ENCODE measurements at regions not wholly inside any gene's neighbourhood (a gene's known extent, or its start where the extent isn't known, plus 50 kb on each side); places are given as distances from the start of the nearest gene placed in this dataset.

DNA sequence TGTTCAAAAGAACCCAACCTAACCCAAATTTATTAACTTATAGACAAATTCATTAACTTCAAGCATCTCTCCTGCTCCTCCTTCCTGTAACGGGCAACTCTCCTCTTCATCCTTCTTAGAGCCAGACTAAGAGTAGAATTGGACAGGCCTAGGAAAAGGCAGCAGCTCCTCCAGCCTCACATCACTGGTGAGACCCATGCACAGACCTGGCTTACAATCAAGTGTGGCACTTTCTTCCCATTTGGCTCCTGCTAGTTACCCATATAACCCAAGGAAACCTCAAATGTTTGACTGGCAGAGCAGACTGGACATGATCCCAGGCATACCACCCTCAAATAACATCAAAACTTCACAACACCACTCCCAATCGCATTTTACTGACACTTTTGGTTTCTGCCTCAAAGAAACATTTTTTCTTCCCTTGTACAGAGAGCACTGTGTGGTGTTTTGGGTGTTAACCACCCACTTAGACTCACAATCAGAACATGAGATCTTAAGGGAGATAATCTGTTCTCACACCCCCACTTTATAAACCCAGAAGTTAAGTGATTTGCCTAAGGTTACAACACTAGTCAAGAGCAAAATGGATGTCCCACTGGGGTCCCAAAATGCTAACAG lies 101.4 kb downstream of the SIPA1L2 start:
- TF ChIP-seq, protein P1, sequence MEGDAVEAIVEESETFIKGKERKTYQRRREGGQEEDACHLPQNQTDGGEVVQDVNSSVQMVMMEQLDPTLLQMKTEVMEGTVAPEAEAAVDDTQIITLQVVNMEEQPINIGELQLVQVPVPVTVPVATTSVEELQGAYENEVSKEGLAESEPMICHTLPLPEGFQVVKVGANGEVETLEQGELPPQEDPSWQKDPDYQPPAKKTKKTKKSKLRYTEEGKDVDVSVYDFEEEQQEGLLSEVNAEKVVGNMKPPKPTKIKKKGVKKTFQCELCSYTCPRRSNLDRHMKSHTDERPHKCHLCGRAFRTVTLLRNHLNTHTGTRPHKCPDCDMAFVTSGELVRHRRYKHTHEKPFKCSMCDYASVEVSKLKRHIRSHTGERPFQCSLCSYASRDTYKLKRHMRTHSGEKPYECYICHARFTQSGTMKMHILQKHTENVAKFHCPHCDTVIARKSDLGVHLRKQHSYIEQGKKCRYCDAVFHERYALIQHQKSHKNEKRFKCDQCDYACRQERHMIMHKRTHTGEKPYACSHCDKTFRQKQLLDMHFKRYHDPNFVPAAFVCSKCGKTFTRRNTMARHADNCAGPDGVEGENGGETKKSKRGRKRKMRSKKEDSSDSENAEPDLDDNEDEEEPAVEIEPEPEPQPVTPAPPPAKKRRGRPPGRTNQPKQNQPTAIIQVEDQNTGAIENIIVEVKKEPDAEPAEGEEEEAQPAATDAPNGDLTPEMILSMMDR (conservative IDR thresholded peaks at IDR 0.05; ENCODE audit: low read depth, low read length), result no peak
- TF ChIP-seq RFX5 (IDR thresholded peaks at IDR 0.05; ENCODE audit: low read depth, low read length) (no peak), MXI1 (IDR thresholded peaks at IDR 0.05; ENCODE audit: borderline replicate concordance, low read depth, low read length) (no peak), CEBPB (IDR thresholded peaks at IDR 0.05; ENCODE audit: low read depth, low read length) (no peak), POLR2A (IDR thresholded peaks at IDR 0.05; ENCODE audit: low read depth, low read length) (no peak), RCOR1 (IDR thresholded peaks at IDR 0.05; ENCODE audit: insufficient replicate concordance, low read length) (no peak), RAD21 (IDR thresholded peaks at IDR 0.05; ENCODE audit: low read length) (no peak), CHD1 (IDR thresholded peaks at IDR 0.05; ENCODE audit: low read depth, low read length) (no peak), SMC3 (IDR thresholded peaks at IDR 0.05; ENCODE audit: low read depth, low read length) (no peak), MAZ (IDR thresholded peaks at IDR 0.05; ENCODE audit: borderline replicate concordance, low read depth, low read length) (no peak)
- TF ChIP-seq, protein P2, sequence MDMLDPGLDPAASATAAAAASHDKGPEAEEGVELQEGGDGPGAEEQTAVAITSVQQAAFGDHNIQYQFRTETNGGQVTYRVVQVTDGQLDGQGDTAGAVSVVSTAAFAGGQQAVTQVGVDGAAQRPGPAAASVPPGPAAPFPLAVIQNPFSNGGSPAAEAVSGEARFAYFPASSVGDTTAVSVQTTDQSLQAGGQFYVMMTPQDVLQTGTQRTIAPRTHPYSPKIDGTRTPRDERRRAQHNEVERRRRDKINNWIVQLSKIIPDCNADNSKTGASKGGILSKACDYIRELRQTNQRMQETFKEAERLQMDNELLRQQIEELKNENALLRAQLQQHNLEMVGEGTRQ (IDR thresholded peaks at IDR 0.05; ENCODE audit: low read depth, low read length), result no peak

All from IMR-90 (cell line).